Activated naive CD4-positive, alpha-beta T cell treated with anti-CD3 and anti-CD28 coated beads for 36 hours (primary cell): ENCODE measurements at regions not wholly inside any gene's neighbourhood (a gene's known extent, or its start where the extent isn't known, plus 50 kb on each side); places are given as distances from the start of the nearest gene placed in this dataset.
A peak's percentile ranks its signal among the peaks of the same experiment; 100 is the strongest.
"Not testable (repeated sequence)": the region's sequence is repeated elsewhere in the genome, so short reads cannot be mapped to it uniquely, and the experiment has no call there.

Experiments
- CTCF ChIA-PET: fragments of 350-600 bp; sonication (Branson Sonifier 250); formaldehyde crosslinking; loops from one replicate; lab custom pipeline; 2021; ENCODE audit warnings: antibody characterized with exemption; lab: Charles Lee
- DNase-seq: peaks from one replicate; pipeline ENCODE4 v3.0.0-alpha.2; 2020
- H3K27ac Mint-ChIP-seq: one replicate; pipeline ENCODE4 v1.8.0; 2021; ENCODE audit warnings: mild to moderate bottlenecking, mixed read lengths
- H3K27me3 Mint-ChIP-seq: one replicate; pipeline ENCODE4 v1.8.0; 2021; ENCODE audit warnings: low read depth, mixed read lengths
- H3K36me3 Mint-ChIP-seq: one replicate; pipeline ENCODE4 v1.8.0; 2021; ENCODE audit warnings: low read depth, mixed read lengths
- H3K4me1 Mint-ChIP-seq: one replicate; pipeline ENCODE4 v1.8.0; 2021; ENCODE audit warnings: low read depth, mixed read lengths
- H3K4me3 Mint-ChIP-seq: one replicate; pipeline ENCODE4 v1.8.0; 2021; ENCODE audit warnings: mild to moderate bottlenecking, moderate library complexity, mixed read lengths
- H3K9me3 Mint-ChIP-seq: one replicate; pipeline ENCODE4 v1.8.0; 2021; ENCODE audit warnings: mixed read lengths
- intact Hi-C: fragments of 100-400 bp; cut with micrococcal nuclease; formaldehyde crosslinking; loops from one replicate; pipeline ENCODE4 v1.15.1; 2023

DNA sequence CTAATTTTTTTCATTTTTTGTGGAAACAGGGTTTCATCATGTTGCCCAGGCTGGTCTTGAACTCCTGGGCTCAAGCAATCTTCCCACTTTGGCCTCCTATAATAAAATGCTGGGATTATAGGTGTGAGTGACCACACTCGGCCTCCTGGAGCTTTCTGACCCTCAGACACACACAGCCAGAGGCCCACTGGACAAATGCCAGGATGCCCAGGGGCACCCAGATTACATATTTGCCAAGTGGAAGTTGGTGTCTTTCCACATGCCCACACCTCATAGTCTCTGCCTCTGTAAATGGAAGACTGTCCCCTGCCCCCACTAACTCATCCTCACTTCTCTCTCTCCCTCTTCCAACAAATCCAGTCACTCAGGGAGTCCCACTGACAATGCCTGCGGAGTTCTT is 63.4 kb upstream of the LRP8 start:
- CTCF ChIA-PET: interaction anchor here (0.9 to 7.9 kb wide), 3 partner anchors 112 to 169 kb away, joined by 3 to 111 read pairs (median 6); no protein-coding TSS in a partner anchor
- Mint-ChIP-seq H3K9me3 (peaks cover 3% of the 10 kb centered on the region), H3K36me3 (no peaks in the 10 kb centered on the region), H3K4me3 (no peak overlapping the region), H3K4me1 (no peaks in the 10 kb centered on the region), H3K27me3 (no peaks in the 10 kb centered on the region), H3K27ac (no peak overlapping the region)
- intact Hi-C loops: loop anchor here (5.0 kb wide), 1 partner anchor 99 kb away; no protein-coding TSS in a partner anchor
- no peak for DNase-seq

DNA sequence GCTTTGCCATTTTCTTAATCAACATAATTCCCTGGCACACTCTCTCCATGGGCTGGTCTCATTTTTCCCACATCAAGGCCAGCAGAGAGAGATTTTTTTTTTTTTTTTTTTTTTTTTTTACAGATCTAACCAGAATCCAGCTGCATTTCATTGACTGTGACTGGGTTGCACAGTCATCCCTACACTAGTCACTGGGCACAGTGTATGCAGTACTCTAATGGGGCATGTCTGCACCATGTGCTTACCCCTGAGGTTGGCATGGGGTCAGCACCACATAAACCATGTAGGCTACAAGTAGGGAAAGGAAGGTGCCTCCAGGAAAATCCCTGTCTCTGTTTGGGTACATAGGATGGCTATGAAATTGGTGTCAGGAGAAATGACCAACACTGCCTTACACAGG is 64.1 kb upstream of the LRP8 start:
- intact Hi-C loops: loop anchor here (5.0 kb wide), 1 partner anchor 100 kb away; no protein-coding TSS in a partner anchor
- CTCF ChIA-PET: interaction anchor here (1.0 to 7.9 kb wide), 4 partner anchors 59 to 170 kb away, joined by 3 to 111 read pairs (median 4); no protein-coding TSS in a partner anchor

DNA sequence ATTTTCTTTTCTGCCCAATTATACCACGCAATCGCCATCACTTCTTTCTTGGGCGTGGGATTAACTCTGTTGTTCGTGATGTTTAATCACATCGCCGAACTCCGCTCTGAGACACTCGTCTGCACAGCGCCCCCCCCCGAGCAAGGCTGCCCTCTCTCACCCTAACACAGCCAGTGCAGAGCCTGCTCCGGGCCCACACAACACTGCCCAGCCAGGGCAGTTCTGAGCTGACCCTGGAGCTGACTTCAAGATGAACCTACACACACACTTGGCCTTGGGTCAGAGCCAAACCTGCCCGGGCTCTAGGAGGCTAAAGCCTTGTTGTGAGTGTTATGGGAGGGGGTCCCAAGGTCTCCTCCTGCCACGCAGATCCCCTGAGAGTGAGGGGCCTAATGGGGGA is 64.6 kb upstream of the LRP8 start:
- Mint-ChIP-seq H3K27ac (no peak overlapping the region), H3K36me3 (no peaks in the 10 kb centered on the region), H3K4me3 (no peak overlapping the region), H3K4me1 (no peaks in the 10 kb centered on the region), H3K27me3 (no peaks in the 10 kb centered on the region), H3K9me3 (no peaks in the 10 kb centered on the region)
- CTCF ChIA-PET: interaction anchor here (0.7 to 7.9 kb wide), 15 partner anchors 12 to 255 kb away, joined by 3 to 111 read pairs (median 3); no protein-coding TSS in a partner anchor
- no peak for DNase-seq
- intact Hi-C loops: loop anchor here (5.0 kb wide), 1 partner anchor 100 kb away; no protein-coding TSS in a partner anchor

More for the DNA sequence above, 64.1 kb upstream of the LRP8 start:
- H3K9me3 Mint-ChIP-seq: peaks cover 3% of the 10 kb centered on the region
- H3K4me3 Mint-ChIP-seq: no peak overlapping the region
- no peaks in the 10 kb centered on the region for H3K27me3 Mint-ChIP-seq
- DNase-seq: no peak
- no peak overlapping the region for H3K27ac Mint-ChIP-seq
- H3K4me1 Mint-ChIP-seq: no peaks in the 10 kb centered on the region
- H3K36me3 Mint-ChIP-seq: no peaks in the 10 kb centered on the region

DNA sequence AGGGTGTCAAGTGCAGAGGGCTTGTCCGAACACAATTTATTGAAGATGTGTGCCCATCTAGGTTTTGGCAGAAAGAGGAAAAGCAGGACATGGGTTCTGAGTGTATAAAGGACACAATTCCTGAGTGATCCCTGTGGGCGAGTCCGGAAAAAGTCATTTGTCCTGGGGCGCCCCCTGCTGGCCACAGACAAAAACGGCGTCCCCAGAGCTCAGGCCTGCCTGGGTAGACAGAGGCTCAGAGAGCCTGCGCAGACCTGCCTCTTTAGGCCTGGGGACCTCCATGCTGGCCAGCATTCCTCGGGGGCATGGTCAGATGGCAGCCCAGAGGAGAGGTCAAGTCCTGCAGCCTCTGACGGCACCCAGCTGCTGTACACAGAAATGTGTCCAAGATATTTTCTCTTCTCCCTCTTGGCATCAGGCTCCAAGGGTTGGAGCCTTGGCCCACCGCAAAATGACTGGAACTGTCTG is 65.5 kb upstream of the LRP8 start:
- intact Hi-C loops: loop anchor here (1.0 to 5.0 kb wide), 5 partner anchors 67 to 155 kb away; partner anchors contain the start of gene MAGOH
- H3K27ac Mint-ChIP-seq: no peak overlapping the region
- no peak overlapping the region for H3K4me3 Mint-ChIP-seq
- peak; percentile 75 for DNase-seq
- no peaks in the 10 kb centered on the region for H3K9me3 Mint-ChIP-seq
- CTCF ChIA-PET: interaction anchor here (0.6 to 7.9 kb wide), 25 partner anchors 11 to 532 kb away, joined by 3 to 111 read pairs (median 4); no protein-coding TSS in a partner anchor
- no peaks in the 10 kb centered on the region for H3K36me3 Mint-ChIP-seq
- no peaks in the 10 kb centered on the region for H3K27me3 Mint-ChIP-seq
- no peaks in the 10 kb centered on the region for H3K4me1 Mint-ChIP-seq

DNA sequence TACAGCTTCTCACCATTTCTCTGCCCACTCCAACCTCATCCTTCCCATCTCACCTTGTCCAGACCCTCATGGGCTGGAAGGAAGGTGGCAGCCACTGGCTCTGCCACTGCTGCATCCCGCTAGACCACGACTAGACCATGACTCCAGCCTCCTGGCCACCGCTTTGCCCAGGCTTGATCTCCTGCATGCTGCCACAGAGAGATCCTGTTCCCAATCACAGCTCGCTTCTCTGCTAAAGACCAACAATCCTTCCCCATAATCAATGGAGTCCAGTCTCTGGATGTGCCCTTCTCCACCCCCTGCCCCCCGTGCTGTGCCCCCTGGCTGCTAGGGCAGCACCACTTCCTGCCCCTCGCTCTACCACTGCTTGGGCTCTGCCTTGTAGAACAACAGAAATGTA is 64.9 kb upstream of the DMRTB1 start:
- no peak overlapping the region for H3K4me3 Mint-ChIP-seq
- intact Hi-C loops: loop anchor here (5.0 kb wide), 1 partner anchor 102 kb away; no protein-coding TSS in a partner anchor

DNA sequence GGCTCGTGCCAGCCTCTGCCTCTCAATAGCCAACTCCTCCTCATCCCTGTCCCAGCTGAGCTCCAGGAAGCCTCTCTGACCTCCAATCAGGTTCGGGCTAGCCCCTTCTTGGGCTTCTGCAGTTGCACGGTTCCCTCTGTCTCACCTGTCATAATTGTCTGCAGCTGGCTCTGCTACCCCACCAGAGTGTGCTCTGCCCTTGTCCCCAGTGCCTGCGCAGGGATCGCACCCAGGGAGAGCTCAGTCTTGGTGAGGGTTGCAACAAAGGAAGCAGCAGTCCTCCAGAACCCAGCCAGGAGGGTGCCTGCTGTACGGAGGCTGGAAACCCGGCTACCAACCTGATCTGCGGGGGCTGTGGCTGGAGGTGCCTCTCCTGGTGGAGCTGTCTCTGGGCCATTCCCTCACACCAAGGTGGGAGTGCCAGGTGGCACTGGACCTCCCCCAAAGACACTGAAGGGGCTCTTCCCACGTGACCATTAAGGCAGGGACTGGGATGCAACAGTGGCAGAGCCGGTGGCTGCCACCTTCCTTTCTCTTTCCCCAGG is 63.5 kb upstream of the DMRTB1 start:
- Mint-ChIP-seq H3K27ac (no peak overlapping the region), H3K4me3 (no peak overlapping the region), H3K36me3 (no peaks in the 10 kb centered on the region), H3K9me3 (no peaks in the 10 kb centered on the region), H3K27me3 (no peaks in the 10 kb centered on the region), H3K4me1 (no peaks in the 10 kb centered on the region)
- DNase-seq: no peak
- CTCF ChIA-PET: interaction anchor here (1.0 to 7.9 kb wide), 2 partner anchors 8 to 116 kb away, joined by 3 to 111 read pairs; no protein-coding TSS in a partner anchor
- intact Hi-C loops: no loop called here

More for the DNA sequence above, 64.9 kb upstream of the DMRTB1 start:
- DNase-seq: no peak
- no peak overlapping the region for H3K27ac Mint-ChIP-seq
- H3K27me3 Mint-ChIP-seq: no peaks in the 10 kb centered on the region
- no peaks in the 10 kb centered on the region for H3K9me3 Mint-ChIP-seq
- no peaks in the 10 kb centered on the region for H3K4me1 Mint-ChIP-seq
- H3K36me3 Mint-ChIP-seq: no peaks in the 10 kb centered on the region
- CTCF ChIA-PET: interaction anchor here (0.5 to 7.9 kb wide), 8 partner anchors 10 to 1067 kb away, joined by 4 to 111 read pairs (median 7); no protein-coding TSS in a partner anchor

DNA sequence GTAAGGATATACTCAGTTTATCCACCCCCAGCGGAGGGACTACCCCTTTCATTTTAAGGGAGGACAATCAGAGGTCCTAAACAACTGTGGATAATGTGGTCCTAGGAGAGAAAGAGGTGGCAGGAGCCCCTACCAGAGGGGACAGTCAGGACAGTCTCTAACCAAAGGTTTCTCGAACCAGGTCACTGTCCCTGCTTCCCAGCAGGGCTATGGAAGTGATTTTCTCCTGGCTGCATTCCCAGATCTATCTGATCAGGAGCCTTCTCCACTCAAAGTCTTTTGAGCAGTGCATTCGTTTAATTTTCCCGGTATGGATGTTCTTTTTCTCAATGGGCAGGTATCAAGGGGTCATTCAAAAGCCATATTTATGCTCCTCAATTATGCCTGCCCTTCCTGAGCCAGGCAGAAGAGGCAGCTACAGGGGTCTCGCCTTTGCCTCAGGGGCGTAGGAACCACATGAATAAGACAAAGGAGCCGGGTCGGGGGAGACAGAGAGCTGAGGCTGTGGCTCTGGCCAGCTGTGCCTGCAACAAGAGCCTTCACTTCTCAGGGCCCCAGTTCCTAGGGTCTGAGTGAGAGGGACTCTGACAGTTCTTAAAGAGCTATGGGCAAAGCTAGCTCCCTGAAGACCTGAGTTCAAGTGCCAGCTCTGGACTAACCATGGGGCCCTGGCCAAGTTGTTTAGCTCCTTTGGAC is 62.5 kb upstream of the DMRTB1 start:
- H3K9me3 Mint-ChIP-seq: no peaks in the 10 kb centered on the region
- CTCF ChIA-PET: interaction anchor here (1.2 to 7.9 kb wide), 2 partner anchors 28 to 117 kb away, joined by 3 to 111 read pairs; no protein-coding TSS in a partner anchor
- DNase-seq: no peak
- H3K36me3 Mint-ChIP-seq: no peaks in the 10 kb centered on the region
- intact Hi-C loops: no loop called here
- H3K4me1 Mint-ChIP-seq: no peaks in the 10 kb centered on the region
- no peaks in the 10 kb centered on the region for H3K27me3 Mint-ChIP-seq
- no peak overlapping the region for H3K4me3 Mint-ChIP-seq
- H3K27ac Mint-ChIP-seq: no peak overlapping the region

DNA sequence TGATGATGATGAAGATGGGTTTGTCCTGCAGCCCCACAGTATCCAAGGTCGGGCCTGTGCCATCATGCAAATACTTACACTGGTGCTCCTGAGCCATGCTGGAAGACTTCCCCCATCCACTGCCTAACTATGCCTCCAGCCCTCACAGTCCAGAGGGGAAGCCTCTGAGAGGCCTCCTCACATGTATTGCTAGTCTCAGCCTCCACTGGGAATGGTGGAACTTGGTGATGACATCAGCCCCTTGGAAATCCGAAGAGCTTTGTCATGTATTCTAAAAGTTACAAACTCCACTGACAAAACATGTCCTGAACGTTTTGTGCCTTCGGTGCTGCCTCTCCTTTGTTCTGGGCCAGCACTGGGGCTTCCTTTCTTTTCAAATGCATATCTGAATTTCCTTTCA is 61.1 kb upstream of the DMRTB1 start:
- H3K27me3 Mint-ChIP-seq: no peaks in the 10 kb centered on the region
- no peak overlapping the region for H3K27ac Mint-ChIP-seq
- no peak for DNase-seq
- H3K36me3 Mint-ChIP-seq: no peaks in the 10 kb centered on the region
- CTCF ChIA-PET: interaction anchor here (0.8 to 1.2 kb wide), 3 partner anchors 29 to 169 kb away, joined by 3 to 4 read pairs (median 3); no protein-coding TSS in a partner anchor
- H3K4me1 Mint-ChIP-seq: no peaks in the 10 kb centered on the region
- no peak overlapping the region for H3K4me3 Mint-ChIP-seq
- H3K9me3 Mint-ChIP-seq: no peaks in the 10 kb centered on the region
- intact Hi-C loops: no loop called here

DNA sequence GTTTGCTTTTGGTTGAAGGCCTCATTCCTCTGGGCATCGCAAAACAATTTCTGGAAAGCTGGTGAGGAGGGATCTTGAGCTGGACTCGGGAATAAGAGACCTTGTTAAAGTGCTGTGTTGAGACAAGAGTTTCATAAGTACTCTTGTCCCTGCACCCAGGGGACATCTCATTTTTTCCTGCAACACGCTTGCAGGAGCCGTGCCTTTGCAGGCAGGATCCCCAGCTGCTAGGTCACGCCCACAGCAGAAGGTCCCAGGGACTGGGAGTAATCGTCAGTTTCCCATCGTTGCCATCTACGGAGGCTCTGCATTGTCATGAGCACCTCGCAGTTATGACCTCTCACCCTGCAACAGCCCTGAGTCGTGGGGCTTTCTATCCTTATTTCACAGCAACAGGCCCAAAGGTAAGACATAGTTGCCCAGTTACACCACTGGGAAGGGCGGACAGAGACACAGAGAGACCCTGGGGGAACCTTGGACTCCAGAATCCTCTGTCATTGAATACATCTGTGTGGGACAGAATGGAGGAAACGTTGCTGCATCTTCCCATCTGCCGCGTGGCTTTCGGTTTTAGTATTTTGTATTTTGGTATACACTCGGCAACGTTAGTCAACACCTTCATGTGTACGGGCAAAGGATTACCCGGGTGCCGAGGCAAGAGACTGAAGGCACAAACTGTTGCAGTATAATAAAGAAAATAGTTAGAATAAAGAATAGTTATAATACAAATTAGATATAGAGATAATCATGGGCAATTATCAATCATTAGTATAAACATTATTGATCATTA is 60.4 kb upstream of the DMRTB1 start:
- Mint-ChIP-seq H3K9me3 (no peaks in the 10 kb centered on the region), H3K4me3 (no peak overlapping the region), H3K4me1 (no peaks in the 10 kb centered on the region), H3K27ac (no peak overlapping the region), H3K36me3 (no peaks in the 10 kb centered on the region), H3K27me3 (no peaks in the 10 kb centered on the region)
- intact Hi-C loops: no loop called here
- CTCF ChIA-PET: interaction anchor here (0.8 to 1.1 kb wide), 2 partner anchors 33 to 170 kb away, joined by 3 to 4 read pairs; no protein-coding TSS in a partner anchor
- DNase-seq: no peak

DNA sequence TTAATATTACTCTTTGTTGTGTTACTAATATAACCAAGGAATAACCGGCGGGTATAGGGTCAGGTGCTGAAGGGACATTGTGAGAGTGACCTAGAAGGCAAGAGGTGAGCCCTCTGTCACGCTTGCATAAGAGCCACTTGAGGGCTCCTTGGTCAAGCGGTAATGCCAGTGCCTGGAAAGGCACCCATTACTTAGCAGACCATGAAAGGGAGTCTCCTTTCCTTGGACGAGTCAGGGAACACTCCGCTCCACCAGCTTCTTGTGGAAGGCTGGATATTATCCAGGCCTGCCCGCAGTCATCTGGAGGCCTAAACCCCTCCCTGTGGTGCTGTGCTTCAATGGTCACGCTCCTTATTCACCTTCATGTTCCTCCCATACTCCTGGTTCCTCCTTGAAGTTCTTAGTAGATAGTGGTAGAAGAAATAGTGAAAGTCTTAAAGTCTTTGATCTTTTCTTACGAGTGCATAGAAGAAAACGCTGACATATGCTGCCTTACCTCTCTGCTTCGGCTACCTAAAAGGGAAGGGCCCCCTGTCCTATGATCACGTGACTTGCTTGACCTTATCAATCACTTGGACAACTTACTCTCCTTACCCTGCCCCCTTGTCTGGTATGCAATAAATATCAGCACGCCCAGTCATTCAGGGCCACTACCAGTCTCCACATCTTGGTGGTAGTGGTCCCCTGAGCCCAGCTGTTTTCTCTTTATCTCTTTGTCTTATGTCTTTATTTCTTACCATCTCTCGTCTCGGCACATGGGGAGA is 59.6 kb upstream of the DMRTB1 start:
- H3K9me3 Mint-ChIP-seq, H3K36me3 Mint-ChIP-seq, H3K27ac Mint-ChIP-seq, H3K27me3 Mint-ChIP-seq, DNase-seq, H3K4me3 Mint-ChIP-seq, H3K4me1 Mint-ChIP-seq, CTCF ChIA-PET, intact Hi-C loops: not testable (repeated sequence)
